AG04450 (cell line): ENCODE measurements at regions not wholly inside any gene's neighbourhood (a gene's known extent, or its start where the extent isn't known, plus 50 kb on each side); places are given as distances from the start of the nearest gene placed in this dataset.

Source experiments
- CTCF ChIA-PET: fragments of 300-600, 350-600 bp; formaldehyde crosslinking; extraction: SDS; loops from one replicate; lab custom pipeline; 2022; ENCODE audit warnings: antibody characterized with exemption, inconsistent platforms; lab: Charles Lee
- POLR2A ChIA-PET: fragments of 350-600 bp; formaldehyde crosslinking; extraction: SDS; loops from one replicate; lab custom pipeline; 2021; ENCODE audit warnings: antibody characterized with exemption, inconsistent platforms; lab: Yijun Ruan, JAX
- DNase-seq: peaks from one replicate; pipeline ENCODE4 v3.0.0-alpha.2; 2011; ENCODE audit warnings: low read depth, low spot score
- H3K27ac ChIP-seq: one replicate; pipeline ENCODE4 v1.5.1; 2012; ENCODE audit warnings: low read depth, low read length, control low read depth
- H3K27me3 ChIP-seq: one replicate; pipeline ENCODE4 v1.6.0; 2012; ENCODE audit warnings: low read length; ENCODE audit not compliant: control insufficient read depth, insufficient read depth
- H3K4me3 ChIP-seq: 2 replicates; pipeline ENCODE4 v1.5.1; 2011; ENCODE audit warnings: mild to moderate bottlenecking, low read depth, low read length, control low read depth
- H3K9me3 ChIP-seq: 2 replicates; pipeline ENCODE4 v1.5.1; 2012; ENCODE audit warnings: low read length; ENCODE audit not compliant: control insufficient read depth, insufficient read depth
- TF ChIP-seq, protein P1 (sequence below): IDR thresholded peaks from 2 replicates; pipeline ENCODE4 v1.5.1; 2011; ENCODE audit warnings: low read depth, low read length, control low read depth, inconsistent platforms

DNA sequence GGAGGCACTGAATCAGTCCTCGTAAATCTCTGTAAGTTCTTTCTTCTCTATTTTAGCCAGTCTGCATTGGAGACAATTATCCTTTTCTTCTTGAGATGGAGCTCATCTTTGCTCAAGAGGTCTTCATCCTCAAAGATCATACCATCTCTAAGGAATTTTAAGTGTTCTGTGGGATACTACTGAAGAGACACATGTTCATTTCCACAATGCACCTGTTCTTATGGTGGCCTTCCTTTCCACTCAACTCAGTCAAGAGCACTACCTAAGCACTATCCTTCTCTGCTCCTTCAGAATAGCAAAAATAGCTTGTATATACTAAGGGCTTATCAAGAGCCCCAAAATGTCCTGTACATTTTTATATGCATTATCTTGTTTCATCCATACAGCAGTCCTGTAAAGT lies 214.0 kb downstream of the KLF5 start:
- Histone ChIP-seq H3K27ac (no peak overlapping the region), H3K9me3 (no peaks in the 10 kb centered on the region), H3K4me3 (no peak overlapping the region), H3K27me3 (no peaks in the 10 kb centered on the region)
- TF ChIP-seq, protein P1, sequence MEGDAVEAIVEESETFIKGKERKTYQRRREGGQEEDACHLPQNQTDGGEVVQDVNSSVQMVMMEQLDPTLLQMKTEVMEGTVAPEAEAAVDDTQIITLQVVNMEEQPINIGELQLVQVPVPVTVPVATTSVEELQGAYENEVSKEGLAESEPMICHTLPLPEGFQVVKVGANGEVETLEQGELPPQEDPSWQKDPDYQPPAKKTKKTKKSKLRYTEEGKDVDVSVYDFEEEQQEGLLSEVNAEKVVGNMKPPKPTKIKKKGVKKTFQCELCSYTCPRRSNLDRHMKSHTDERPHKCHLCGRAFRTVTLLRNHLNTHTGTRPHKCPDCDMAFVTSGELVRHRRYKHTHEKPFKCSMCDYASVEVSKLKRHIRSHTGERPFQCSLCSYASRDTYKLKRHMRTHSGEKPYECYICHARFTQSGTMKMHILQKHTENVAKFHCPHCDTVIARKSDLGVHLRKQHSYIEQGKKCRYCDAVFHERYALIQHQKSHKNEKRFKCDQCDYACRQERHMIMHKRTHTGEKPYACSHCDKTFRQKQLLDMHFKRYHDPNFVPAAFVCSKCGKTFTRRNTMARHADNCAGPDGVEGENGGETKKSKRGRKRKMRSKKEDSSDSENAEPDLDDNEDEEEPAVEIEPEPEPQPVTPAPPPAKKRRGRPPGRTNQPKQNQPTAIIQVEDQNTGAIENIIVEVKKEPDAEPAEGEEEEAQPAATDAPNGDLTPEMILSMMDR = no peak
- POLR2A ChIA-PET = no interaction called here
- CTCF ChIA-PET = interaction anchor here (0.6 kb wide), 1 partner anchor 77 kb away, joined by 3 read pairs; no protein-coding TSS in a partner anchor
- DNase-seq = no peak

DNA sequence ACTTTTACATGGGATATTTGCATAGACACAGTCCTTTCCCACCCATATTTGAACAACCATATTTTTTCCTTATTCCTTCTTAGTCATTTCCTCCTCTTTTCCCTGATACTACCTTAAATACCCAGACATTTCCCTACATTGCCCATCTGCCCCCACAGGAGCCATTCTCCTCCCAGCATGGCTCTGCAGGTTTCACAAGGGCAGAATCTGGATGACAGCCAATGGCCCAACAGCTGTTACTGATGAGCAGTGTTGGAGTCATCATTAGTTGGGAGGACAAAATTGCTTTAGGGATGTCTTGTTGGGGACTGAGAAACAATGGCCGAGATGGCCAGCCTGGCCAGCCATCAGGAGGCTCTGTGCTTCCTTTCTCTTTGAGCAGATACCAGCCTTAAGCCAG lies 209.5 kb downstream of the KLF5 start:
- Histone ChIP-seq H3K9me3 (no peaks in the 10 kb centered on the region), H3K27me3 (no peaks in the 10 kb centered on the region), H3K27ac (no peak overlapping the region), H3K4me3 (no peak overlapping the region)
- TF ChIP-seq, protein P1 = no peak
- CTCF ChIA-PET = no interaction called here
- no peak for DNase-seq
- POLR2A ChIA-PET = interaction anchor here (0.7 kb wide), 1 partner anchor 1019 kb away, joined by 3 read pairs; no protein-coding TSS in a partner anchor

DNA sequence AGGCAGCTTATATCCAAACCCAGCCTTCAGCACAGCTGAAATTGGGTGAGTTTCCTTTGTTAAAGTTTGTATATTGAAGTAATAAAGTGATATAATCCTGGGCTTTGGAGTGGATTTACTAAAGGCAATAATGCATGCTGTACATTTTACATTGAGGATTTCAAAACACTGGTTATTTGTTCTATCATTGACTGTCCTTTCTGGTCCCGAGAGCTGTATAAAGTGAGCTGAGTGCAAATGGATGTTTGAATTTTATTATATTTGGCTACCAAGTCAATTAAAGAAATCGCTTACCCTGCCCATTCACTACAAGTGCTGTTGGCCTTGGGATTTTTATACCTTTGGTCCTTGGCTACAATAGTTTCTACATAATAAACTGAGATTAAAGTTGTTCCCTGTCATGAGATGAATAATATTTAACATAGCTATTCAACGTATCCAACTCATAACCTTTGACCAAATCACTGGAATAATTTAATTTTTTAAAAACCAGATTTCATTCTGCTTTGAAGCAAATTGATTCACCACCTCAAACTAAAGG lies 207.9 kb downstream of the KLF5 start:
- Histone ChIP-seq H3K27me3 (no peaks in the 10 kb centered on the region), H3K27ac (no peak overlapping the region), H3K9me3 (no peaks in the 10 kb centered on the region), H3K4me3 (no peak overlapping the region)
- ChIA-PET CTCF (no interaction called here), POLR2A (no interaction called here)
- no peak for DNase-seq
- TF ChIP-seq, protein P1 = no peak

DNA sequence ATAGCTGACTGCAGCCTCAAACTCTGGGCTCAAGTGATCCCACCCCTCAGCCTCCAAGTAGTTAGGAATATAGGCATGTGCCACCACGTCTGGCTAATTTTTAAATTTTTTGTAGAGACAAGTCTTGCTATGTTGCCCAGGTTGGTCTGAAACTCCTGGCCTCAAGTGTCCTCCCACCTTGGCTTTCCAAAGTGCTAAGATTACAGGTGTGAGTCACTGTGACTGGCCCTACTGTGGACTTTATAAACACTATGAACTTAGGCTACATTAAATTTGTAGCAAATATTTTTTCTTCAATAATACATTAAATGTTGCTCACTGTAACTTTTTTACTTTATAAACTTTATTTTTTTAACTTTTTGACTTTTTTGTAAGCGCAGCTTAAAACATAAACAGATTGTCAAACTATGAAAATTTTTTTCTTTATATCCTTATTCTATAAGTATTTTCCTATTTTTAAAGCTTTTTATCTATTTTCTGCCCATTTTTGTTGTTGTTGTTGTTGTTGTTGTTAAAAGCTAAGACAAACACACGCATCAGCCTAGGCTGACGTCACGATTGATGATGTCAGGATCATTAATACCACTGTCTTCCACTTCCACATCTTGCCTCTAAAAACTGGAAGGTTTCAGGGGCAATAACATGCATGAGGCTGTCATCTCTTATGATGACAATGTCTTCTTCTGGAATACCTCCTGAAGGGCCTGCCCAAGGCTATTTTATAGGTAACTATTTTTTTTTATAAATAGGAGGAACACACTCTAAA lies 204.2 kb downstream of the KLF5 start:
- TF ChIP-seq, protein P1 = no peak
- Histone ChIP-seq H3K4me3 (no peak overlapping the region), H3K27ac (no peak overlapping the region), H3K27me3 (no peaks in the 10 kb centered on the region), H3K9me3 (no peaks in the 10 kb centered on the region)
- no peak for DNase-seq
- POLR2A ChIA-PET = no interaction called here
- CTCF ChIA-PET = no interaction called here

DNA sequence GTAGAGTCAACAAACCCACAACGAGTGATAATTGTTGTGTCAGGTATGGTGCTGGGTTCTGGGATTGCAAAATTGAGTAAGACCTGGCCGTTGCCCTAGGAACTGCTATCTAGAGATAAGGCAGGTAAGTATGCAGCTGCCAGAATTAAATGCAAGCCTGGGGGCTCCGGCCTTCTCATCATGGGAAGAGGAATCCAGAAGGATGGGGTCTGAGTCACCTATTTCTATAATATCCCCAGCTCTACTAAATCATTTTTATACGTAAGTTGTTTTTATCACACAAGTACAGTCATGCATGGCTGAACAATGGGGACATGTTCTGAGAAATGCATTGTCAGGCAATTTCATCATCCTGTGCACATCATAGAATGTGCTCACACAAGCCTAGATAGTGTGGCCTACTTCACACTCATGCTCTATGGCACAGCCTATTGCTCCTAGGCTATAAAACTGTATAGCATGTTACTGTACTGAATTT lies 203.0 kb downstream of the KLF5 start:
- ChIA-PET POLR2A (no interaction called here), CTCF (no interaction called here)
- Histone ChIP-seq H3K4me3 (no peak overlapping the region), H3K27me3 (no peaks in the 10 kb centered on the region), H3K27ac (no peak overlapping the region), H3K9me3 (no peaks in the 10 kb centered on the region)
- DNase-seq = no peak
- TF ChIP-seq, protein P1 = no peak
